Pancreas (tissue), 10 donors: ENCODE measurements at regions not wholly inside any gene's neighbourhood (a gene's known extent, or its start where the extent isn't known, plus 50 kb on each side); places are given as distances from the start of the nearest gene placed in this dataset.

Experiments
- ATAC-seq, 4 donors: fragments of 200-7000 bp; cut with Tn5 transposase; one replicate each; pipeline versions ENCODE4 v1.8.0 to v1.9.1; 2020; ENCODE audit warnings: mild to moderate bottlenecking in 4 of 4, moderate library complexity in 4 of 4
- DNase-seq, 6 donors: peaks; one replicate each; pipeline ENCODE4 v3.0.0-alpha.2; 2020
- FAIRE-seq: peaks from 2 replicates; lab custom pipeline; 2012; peaks lifted over from hg19 to GRCh38; lab: Jason Lieb, UNC
- H3K27ac ChIP-seq, 4 donors: fragments of 200-600 bp; sonication (generic); 1 replicate in 3 of 4; 2 replicates in 1 of 4; pipeline versions ENCODE4 v1.5.0 to v1.8.0; 2020
- H3K27me3 ChIP-seq, 4 donors: fragments of 200-600 bp; one replicate each; pipeline ENCODE4 v1.8.0; 2021
- H3K36me3 ChIP-seq, 3 donors: fragments of 200-600 bp; sonication (generic) in 1 of 3; one replicate each; pipeline versions ENCODE4 v1.5.0 to v1.8.0; 2020 to 2021
- H3K4me1 ChIP-seq, 3 donors: fragments of 200-600 bp; one replicate each; pipeline ENCODE4 v1.8.0; 2021
- H3K4me3 ChIP-seq, 4 donors: fragments of 200-600 bp; sonication (generic) in 2 of 4; one replicate each; pipeline versions ENCODE4 v1.5.0 to v1.8.0; 2020 to 2021
- H3K9me3 ChIP-seq, 4 donors: fragments of 200-600 bp; one replicate each; pipeline ENCODE4 v1.8.0; 2021
- WGBS, 2 donors: extraction: QIAGEN DNeasy Blood & Tissue Kit; methylation state at CpG; one replicate each; pipeline ENCODE4 v1.1.7; 2013; 5-methylcytosine and 5-hydroxymethylcytosine counted together
- intact Hi-C, 3 donors: fragments of 100-400 bp; cut with DNase I; formaldehyde crosslinking; loops; one replicate each; pipeline versions ENCODE4 v1.11.1 to v1.14.2; 2022
- TF ChIP-seq, protein P1 (sequence below), 4 donors: fragments of 200-600 bp; sonication (generic) in 3 of 4; IDR thresholded peaks; one replicate each; pipeline versions ENCODE4 v1.5.0 to v1.8.0; 2021; ENCODE audit warnings: antibody characterized with exemption in 4 of 4
- donor health status: healthy with polysubstance abuse.
- donor health status: DM: no; HTN: no; CAD: no; lungs with moderate emphysema.
- donor health status: DM: no; HTN: no; CAD: no.
- donor health status: control.
- donor health status: control.
- donor health status: Bipolar disorder and iron deficiency.
- donor health status: DM: yes; HTN: yes; CAD: no.
- donor health status: DM: no; HTN: no; CAD: no.
- donor health status: DM: no; HTN: no; CAD: no.
- donor health status: DM: yes; HTN: yes; CAD: no.

- H3K27me3 ChIP-seq = no peaks in the 10 kb centered on the region
- 64% methylated on average over 5 of the region's 5 CpGs for WGBS, 2 donors
- no peak overlapping the region for H3K27ac ChIP-seq
- FAIRE-seq = no peak
- no peak overlapping the region for H3K4me3 ChIP-seq
- no peak for ATAC-seq
- TF ChIP-seq, protein P1, sequence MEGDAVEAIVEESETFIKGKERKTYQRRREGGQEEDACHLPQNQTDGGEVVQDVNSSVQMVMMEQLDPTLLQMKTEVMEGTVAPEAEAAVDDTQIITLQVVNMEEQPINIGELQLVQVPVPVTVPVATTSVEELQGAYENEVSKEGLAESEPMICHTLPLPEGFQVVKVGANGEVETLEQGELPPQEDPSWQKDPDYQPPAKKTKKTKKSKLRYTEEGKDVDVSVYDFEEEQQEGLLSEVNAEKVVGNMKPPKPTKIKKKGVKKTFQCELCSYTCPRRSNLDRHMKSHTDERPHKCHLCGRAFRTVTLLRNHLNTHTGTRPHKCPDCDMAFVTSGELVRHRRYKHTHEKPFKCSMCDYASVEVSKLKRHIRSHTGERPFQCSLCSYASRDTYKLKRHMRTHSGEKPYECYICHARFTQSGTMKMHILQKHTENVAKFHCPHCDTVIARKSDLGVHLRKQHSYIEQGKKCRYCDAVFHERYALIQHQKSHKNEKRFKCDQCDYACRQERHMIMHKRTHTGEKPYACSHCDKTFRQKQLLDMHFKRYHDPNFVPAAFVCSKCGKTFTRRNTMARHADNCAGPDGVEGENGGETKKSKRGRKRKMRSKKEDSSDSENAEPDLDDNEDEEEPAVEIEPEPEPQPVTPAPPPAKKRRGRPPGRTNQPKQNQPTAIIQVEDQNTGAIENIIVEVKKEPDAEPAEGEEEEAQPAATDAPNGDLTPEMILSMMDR (IDR thresholded peaks at IDR 0.05) = no peak
- H3K9me3 ChIP-seq = no peaks in the 10 kb centered on the region
- H3K4me1 ChIP-seq = no peaks in the 10 kb centered on the region
- no peaks in the 10 kb centered on the region for H3K36me3 ChIP-seq
- DNase-seq = no peak
- intact Hi-C loops = no loop called here
Observed at GRCh38 chr2:88871336-88871735, 179.9 kb downstream of the RPIA start.

- no peaks in the 10 kb centered on the region for H3K27me3 ChIP-seq
- no peaks in the 10 kb centered on the region for H3K36me3 ChIP-seq
- TF ChIP-seq, protein P1 (IDR thresholded peaks at IDR 0.05) = no peak
- intact Hi-C loops = no loop called here
- ATAC-seq (no peak), DNase-seq (no peak), FAIRE-seq (no peak)
- H3K27ac ChIP-seq = no peak overlapping the region
- H3K4me1 ChIP-seq = no peaks in the 10 kb centered on the region
- peak overlapping the region in 1 of 4 donors; percentile 3 for H3K4me3 ChIP-seq
- no peaks in the 10 kb centered on the region for H3K9me3 ChIP-seq
Observed at GRCh38 chr2:88873620-88874019, 182.1 kb downstream of the RPIA start.

- intact Hi-C loops = no loop called here
- FAIRE-seq = peak; percentile 83
- H3K4me1 ChIP-seq = no peaks in the 10 kb centered on the region
- WGBS, 2 donors = 26% methylated on average over 4 of the region's 4 CpGs
- peak overlapping the region in 1 of 4 donors; percentile 3 for H3K4me3 ChIP-seq
- H3K36me3 ChIP-seq = no peaks in the 10 kb centered on the region
- H3K27me3 ChIP-seq = no peaks in the 10 kb centered on the region
- peak; percentile 68 to 93 (median 90) for ATAC-seq
- DNase-seq = peak in 3 of 6 donors; percentile 23 to 53 (median 28)
- no peak overlapping the region for H3K27ac ChIP-seq
- H3K9me3 ChIP-seq = no peaks in the 10 kb centered on the region
- TF ChIP-seq, protein P1 (IDR thresholded peaks at IDR 0.05) = peak; percentile 27 to 68 (median 64)
Observed at GRCh38 chr2:88874063-88874657, 182.7 kb downstream of the RPIA start.

GRCh38 chr2:88875736-88876135, 184.3 kb downstream of the RPIA start:
- no peak for DNase-seq
- no peaks in the 10 kb centered on the region for H3K9me3 ChIP-seq
- WGBS, 2 donors = 41 to 45% methylated on average over 3 of the region's 3 CpGs
- intact Hi-C loops = no loop called here
- no peaks in the 10 kb centered on the region for H3K36me3 ChIP-seq
- no peak for ATAC-seq
- no peak overlapping the region for H3K4me3 ChIP-seq
- FAIRE-seq = no peak
- no peak overlapping the region for H3K27ac ChIP-seq
- TF ChIP-seq, protein P1 (IDR thresholded peaks at IDR 0.05) = no peak
- H3K4me1 ChIP-seq = no peaks in the 10 kb centered on the region
- H3K27me3 ChIP-seq = no peaks in the 10 kb centered on the region

- intact Hi-C loops = no loop called here
- Histone ChIP-seq H3K9me3 (no peaks in the 10 kb centered on the region), H3K36me3 (no peaks in the 10 kb centered on the region), H3K27me3 (no peaks in the 10 kb centered on the region), H3K27ac (no peak overlapping the region), H3K4me1 (no peaks in the 10 kb centered on the region), H3K4me3 (no peak overlapping the region)
- ATAC-seq (peak; percentile 80 to 98 (median 90)), FAIRE-seq (peak; percentile 70), DNase-seq (peak in 3 of 6 donors; percentile 18 to 43 (median 27))
- WGBS, 2 donors = 4 to 5% methylated on average over 11 of the region's 11 CpGs
- TF ChIP-seq, protein P1 (IDR thresholded peaks at IDR 0.05) = peak; percentile 51 to 70 (median 64)
Observed at GRCh38 chr2:88880441-88880953, 189.0 kb downstream of the RPIA start.
